K562 (cell line): ENCODE measurements at regions not wholly inside any gene's neighbourhood (a gene's known extent, or its start where the extent isn't known, plus 50 kb on each side); places are given as distances from the start of the nearest gene placed in this dataset.

ENCODE experiments used
- ATAC-seq: fragments of 200-7000 bp; cut with Tn5 transposase; 3 replicates; pipeline ENCODE4 v1.9.1; 2020; ENCODE audit warnings: moderate library complexity
- BruUV-seq: library from RNA; stranded (reverse); fragments of 400-500 nt; replicated peaks from 2 replicates; lab custom pipeline; 2021; lab: Mats Ljungman, UMichigan
- CTCF ChIA-PET: fragments of 300-600 bp; formaldehyde crosslinking; extraction: SDS; loops from one replicate; lab custom pipeline; 2021; ENCODE audit warnings: low intra/inter-chr PET ratio; lab: Yijun Ruan, JAX
- POLR2A ChIA-PET: fragments of 300-600, 350-650 bp; sonication (Branson Sonifier 250); formaldehyde crosslinking; extraction: SDS; loops from one replicate; lab custom pipeline; 2021; ENCODE audit warnings: antibody characterized with exemption, inconsistent platforms; lab: Yijun Ruan, JAX
- DNase-seq, 4 experiments: peaks; one replicate each; pipeline versions ENCODE4 v3.0.0 to v3.0.0-alpha.2; 2011 to 2018; ENCODE audit warnings: low spot score in 3 of 4, mixed read lengths in 3 of 4; ENCODE audit errors: extremely low read depth in 1 of 4
- FAIRE-seq: peaks from 2 replicates; lab custom pipeline; 2011; peaks lifted over from hg19 to GRCh38; lab: Jason Lieb, UNC
- H2AFZ ChIP-seq: 2 replicates; pipeline ENCODE4 v1.6.0; 2011; ENCODE audit warnings: low read depth, low read length, control low read depth, inconsistent platforms
- H3K27ac ChIP-seq: fragments of 200-600 bp; 3 replicates; pipeline ENCODE4 v1.8.0; 2011; ENCODE audit warnings: low read depth, mild to moderate bottlenecking, control low read depth, inconsistent platforms, low read length, moderate library complexity, mixed read lengths; ENCODE audit errors: extremely low read depth
- H3K27me3 ChIP-seq, 2 experiments: fragments of 300-600 bp in 1 of 2; 2 replicates in 1 of 2; 3 replicates in 1 of 2; pipeline versions ENCODE4 v1.6.0 to v1.8.0; 2011; ENCODE audit warnings: inconsistent platforms in 2 of 2, low read length in 2 of 2, mild to moderate bottlenecking in 1 of 2, mixed read lengths in 1 of 2, moderate library complexity in 1 of 2; ENCODE audit not compliant: control insufficient read depth in 2 of 2, insufficient read depth in 2 of 2
- H3K36me3 ChIP-seq: fragments of 300-600 bp; 3 replicates; pipeline ENCODE4 v1.8.0; 2011; ENCODE audit warnings: mild to moderate bottlenecking, low read length, inconsistent platforms; ENCODE audit not compliant: control insufficient read depth, insufficient read depth
- H3K4me1 ChIP-seq, 2 experiments: fragments of 200-600 bp in 1 of 2; replicated peaks in 1 of 2; 2 replicates in 1 of 2; 3 replicates in 1 of 2; pipeline versions ENCODE4 v1.5.1 to v1.8.0; 2011; ENCODE audit warnings: inconsistent platforms in 2 of 2, low read length in 2 of 2, mild to moderate bottlenecking in 1 of 2, mixed read lengths in 1 of 2, moderate library complexity in 1 of 2; ENCODE audit not compliant: control insufficient read depth in 2 of 2, insufficient read depth in 2 of 2
- H3K4me2 ChIP-seq: 2 replicates; pipeline ENCODE4 v1.6.1; 2011; ENCODE audit warnings: low read length, control low read depth, inconsistent platforms, mixed read lengths; ENCODE audit not compliant: insufficient read depth
- H3K4me3 ChIP-seq: fragments of 200-600 bp; sonication (generic), shearing (Covaris generic); 2 replicates; pipeline ENCODE4 v1.5.1; 2016; ENCODE audit warnings: control low read depth, inconsistent platforms
- H3K79me2 ChIP-seq: fragments of 200-600 bp; 3 replicates; pipeline ENCODE4 v1.8.0; 2011; ENCODE audit warnings: low read length, inconsistent platforms; ENCODE audit not compliant: control insufficient read depth, insufficient read depth
- H3K9ac ChIP-seq, 2 experiments: 2 replicates each; pipeline versions ENCODE4 v1.6.0 to v1.6.1; 2011; ENCODE audit warnings: low read depth in 2 of 2, low read length in 2 of 2, control low read depth in 1 of 2, inconsistent platforms in 1 of 2, mild to moderate bottlenecking in 1 of 2, mixed read lengths in 1 of 2; ENCODE audit not compliant: insufficient read depth in 1 of 2
- H3K9me1 ChIP-seq: one replicate; pipeline ENCODE4 v1.6.0; 2011; ENCODE audit warnings: inconsistent platforms, mild to moderate bottlenecking, low read length, moderate library complexity; ENCODE audit not compliant: control insufficient read depth, insufficient read depth
- H3K9me3 ChIP-seq: replicated peaks from 2 replicates; pipeline ENCODE4 v1.5.1; 2011; ENCODE audit warnings: low read depth, low read length, inconsistent platforms; ENCODE audit not compliant: control insufficient read depth, insufficient read depth
- H4K20me1 ChIP-seq: replicated peaks from 2 replicates; pipeline ENCODE4 v1.6.1; 2011; ENCODE audit warnings: low read length, inconsistent platforms, mixed read lengths; ENCODE audit not compliant: control insufficient read depth, insufficient read depth
- CSDE1 ChIP-seq, 2 experiments: fragments of 450-650 bp; IDR thresholded peaks; 2 replicates each; pipeline ENCODE4 v1.6.1; 2016; ENCODE audit warnings: mild to moderate bottlenecking in 1 of 2
- HNRNPLL ChIP-seq: fragments of 200-400 bp; formaldehyde crosslinking; IDR thresholded peaks from 2 replicates; pipeline ENCODE4 v1.6.1; 2017; ENCODE audit warnings: low read length, low read depth, mild to moderate bottlenecking; ENCODE audit not compliant: poor library complexity, severe bottlenecking
- IRF2 ChIP-seq: sonication (generic); formaldehyde crosslinking; IDR thresholded peaks from 2 replicates; pipeline ENCODE4 v1.8.1; 2022; ENCODE audit warnings: mild to moderate bottlenecking, missing genetic modification reagents
- L3MBTL2 ChIP-seq: fragments of 450-650 bp; IDR thresholded peaks from 2 replicates; pipeline ENCODE4 v1.6.1; 2016; ENCODE audit warnings: mild to moderate bottlenecking, moderate library complexity
- LEF1 ChIP-seq: fragments of 450-650 bp; IDR thresholded peaks from 2 replicates; pipeline ENCODE4 v1.6.1; 2016; ENCODE audit warnings: mild to moderate bottlenecking
- NR4A1 ChIP-seq, 2 experiments: fragments of 250-450 bp in 1 of 2; fragments of 450-650 bp in 1 of 2; sonication (Bioruptor Pico) in 1 of 2; IDR thresholded peaks; 2 replicates each; pipeline versions ENCODE4 v1.4.0 to v1.6.1; 2016 to 2020; ENCODE audit warnings: mild to moderate bottlenecking in 2 of 2, missing compliant biosample characterization in 1 of 2, missing genetic modification characterization in 1 of 2, moderate library complexity in 1 of 2
- TEAD2 ChIP-seq: fragments of 450-650 bp; IDR thresholded peaks from 2 replicates; pipeline ENCODE4 v1.6.1; 2016; ENCODE audit warnings: missing genetic modification characterization, control low read depth, missing compliant biosample characterization
- WHSC1 ChIP-seq: IDR thresholded peaks from one replicate; pipeline ENCODE4 v1.6.1; 2012; ENCODE audit warnings: low read length, control low read depth, inconsistent platforms
- ZNF431 ChIP-seq: sonication (generic); formaldehyde crosslinking; IDR thresholded peaks from 2 replicates; pipeline ENCODE4 v1.8.0; 2022; ENCODE audit warnings: mild to moderate bottlenecking, missing genetic modification reagents
- WGBS: fragments of 100-300 bp; shearing (Covaris generic); methylation state at CpG from one replicate; pipeline ENCODE4 v1.1.6; 2016; ENCODE audit warnings: low coverage, mixed read lengths; ENCODE audit not compliant: insufficient coverage; ENCODE audit errors: missing lambda C conversion rate; 5-methylcytosine and 5-hydroxymethylcytosine counted together
- in situ Hi-C: fragments of 300-500 bp; cut with MboI; formaldehyde crosslinking; loops from 4 replicates; pipeline ENCODE4 v1.15.0; 2018; ENCODE audit warnings: inconsistent platforms, mixed read lengths
- intact Hi-C: fragments of 100-400 bp; cut with micrococcal nuclease; formaldehyde crosslinking; loops from 2 replicates; pipeline ENCODE4 v1.14.2; 2022

GRCh38 chr5:102594192-102594591 is 95.4 kb upstream of the SLCO6A1 start:
- ATAC-seq (no peak), DNase-seq (no peak), FAIRE-seq (no peak)
- POLR2A ChIA-PET: no interaction called here
- no TSS peak for BruUV-seq
- Histone ChIP-seq H3K79me2 (no peaks in the 10 kb centered on the region), H3K27me3 (no peaks in the 10 kb centered on the region), H3K4me1 (no peaks in the 10 kb centered on the region), H3K36me3 (no peaks in the 10 kb centered on the region), H3K9me3 (no peaks in the 10 kb centered on the region), H3K4me3 (no peak overlapping the region), H3K9ac (no peak overlapping the region), H3K9me1 (no peaks in the 10 kb centered on the region), H3K27ac (no peak overlapping the region), H2AFZ (no peak overlapping the region), H3K4me2 (no peak overlapping the region), H4K20me1 (no peaks in the 10 kb centered on the region)
- in situ Hi-C loops (no loop called here), intact Hi-C loops (no loop called here)
- TF ChIP-seq L3MBTL2: no peak
- peak; percentile 76 for TF ChIP-seq ZNF431
- CTCF ChIA-PET: no interaction called here
- WGBS: 0% methylated on average over 1 of the region's 1 CpG

DNA sequence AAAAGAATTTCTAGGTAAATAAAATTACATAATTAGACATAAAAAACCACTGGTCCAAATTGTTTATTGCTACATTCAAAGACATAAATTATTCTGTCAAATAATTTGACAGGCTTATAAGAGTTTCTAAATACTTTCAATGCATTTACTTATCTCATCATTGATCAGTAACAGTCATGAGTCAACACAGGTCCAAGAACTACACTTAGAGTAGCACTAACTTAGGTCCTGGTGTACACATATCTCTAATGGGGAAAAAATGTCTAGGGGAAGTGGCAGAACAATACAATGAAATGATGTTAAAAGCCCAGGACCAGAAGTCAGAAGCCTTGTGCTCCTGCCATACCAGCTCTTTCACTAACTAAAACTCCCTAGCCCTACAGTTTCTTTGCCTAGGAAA is 96.5 kb upstream of the SLCO6A1 start:
- no TSS peak for BruUV-seq
- Histone ChIP-seq H3K9me3 (no peaks in the 10 kb centered on the region), H3K9ac (no peak overlapping the region), H3K4me1 (no peaks in the 10 kb centered on the region), H3K27ac (no peak overlapping the region), H3K4me2 (no peak overlapping the region), H3K36me3 (no peaks in the 10 kb centered on the region), H3K4me3 (no peak overlapping the region), H3K79me2 (no peaks in the 10 kb centered on the region), H3K9me1 (no peaks in the 10 kb centered on the region), H2AFZ (no peak overlapping the region), H3K27me3 (no peaks in the 10 kb centered on the region), H4K20me1 (no peaks in the 10 kb centered on the region)
- ChIA-PET CTCF (no interaction called here), POLR2A (no interaction called here)
- no peak for FAIRE-seq
- intact Hi-C loops (no loop called here), in situ Hi-C loops (no loop called here)
- no peak for ATAC-seq
- DNase-seq: no peak
- TF ChIP-seq WHSC1 (no peak), CSDE1 (IDR thresholded peaks at IDR 0.05) (no peak), LEF1 (no peak), HNRNPLL (no peak), IRF2 (CRISPR knock-in tag) (no peak), NR4A1 (CRISPR knock-in tag; IDR thresholded peaks at IDR 0.05) (no peak), NR4A1 (tag; IDR thresholded peaks at IDR 0.05) (no peak), TEAD2 (tag) (no peak)
